DND-41 (cell line): ENCODE measurements at regions not wholly inside any gene's neighbourhood (a gene's known extent, or its start where the extent isn't known, plus 50 kb on each side); places are given as distances from the start of the nearest gene placed in this dataset.

Experiments
- EZH2 ChIP-seq: IDR thresholded peaks from 3 replicates; pipeline ENCODE4 v1.6.1; 2012; ENCODE audit warnings: borderline replicate concordance, low read depth, mild to moderate bottlenecking, moderate library complexity, low read length, inconsistent platforms; ENCODE audit not compliant: severe bottlenecking
- TF ChIP-seq, protein P1 (sequence below): IDR thresholded peaks from 2 replicates; pipeline ENCODE4 v1.5.1; 2012; ENCODE audit warnings: borderline replicate concordance, low read length, moderate library complexity, mild to moderate bottlenecking; ENCODE audit not compliant: poor library complexity, severe bottlenecking; ENCODE audit errors: extremely low read depth

DNA sequence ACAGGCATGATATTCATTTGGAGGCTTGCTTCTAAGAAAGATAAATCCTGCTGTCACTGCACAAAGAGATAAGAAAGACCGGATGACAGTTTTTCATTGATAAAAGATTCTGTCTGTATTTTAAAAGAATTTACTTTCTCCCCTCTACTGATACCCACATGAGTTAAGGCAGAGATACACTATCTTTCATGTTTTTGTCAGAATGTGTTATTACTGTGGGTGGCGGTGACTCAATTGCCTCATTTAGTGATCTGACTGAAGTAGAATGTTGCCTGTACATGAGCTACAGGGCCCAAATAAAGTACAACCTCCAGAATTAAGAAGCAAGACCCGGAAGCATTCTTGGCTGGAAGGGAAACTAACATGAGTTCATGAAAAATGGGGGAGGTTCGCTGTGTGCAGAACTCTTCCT lies 480.0 kb downstream of the SLC4A3 start:
- TF ChIP-seq, protein P1, sequence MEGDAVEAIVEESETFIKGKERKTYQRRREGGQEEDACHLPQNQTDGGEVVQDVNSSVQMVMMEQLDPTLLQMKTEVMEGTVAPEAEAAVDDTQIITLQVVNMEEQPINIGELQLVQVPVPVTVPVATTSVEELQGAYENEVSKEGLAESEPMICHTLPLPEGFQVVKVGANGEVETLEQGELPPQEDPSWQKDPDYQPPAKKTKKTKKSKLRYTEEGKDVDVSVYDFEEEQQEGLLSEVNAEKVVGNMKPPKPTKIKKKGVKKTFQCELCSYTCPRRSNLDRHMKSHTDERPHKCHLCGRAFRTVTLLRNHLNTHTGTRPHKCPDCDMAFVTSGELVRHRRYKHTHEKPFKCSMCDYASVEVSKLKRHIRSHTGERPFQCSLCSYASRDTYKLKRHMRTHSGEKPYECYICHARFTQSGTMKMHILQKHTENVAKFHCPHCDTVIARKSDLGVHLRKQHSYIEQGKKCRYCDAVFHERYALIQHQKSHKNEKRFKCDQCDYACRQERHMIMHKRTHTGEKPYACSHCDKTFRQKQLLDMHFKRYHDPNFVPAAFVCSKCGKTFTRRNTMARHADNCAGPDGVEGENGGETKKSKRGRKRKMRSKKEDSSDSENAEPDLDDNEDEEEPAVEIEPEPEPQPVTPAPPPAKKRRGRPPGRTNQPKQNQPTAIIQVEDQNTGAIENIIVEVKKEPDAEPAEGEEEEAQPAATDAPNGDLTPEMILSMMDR = no peak
- TF ChIP-seq EZH2 = no peak
